Hepatocyte (in vitro differentiated cells): ENCODE measurements at regions not wholly inside any gene's neighbourhood (a gene's known extent, or its start where the extent isn't known, plus 50 kb on each side); places are given as distances from the start of the nearest gene placed in this dataset.

ENCODE experiments used
- DNase-seq: peaks from one replicate; pipeline ENCODE4 v3.0.0-alpha.2; 2016; ENCODE audit warnings: low spot score
- H2AFZ ChIP-seq: fragments of 200-600 bp; sonication (generic); 2 replicates; pipeline ENCODE4 v1.6.0; 2016; ENCODE audit warnings: antibody characterized with exemption, mild to moderate bottlenecking
- H3K27ac ChIP-seq: fragments of 200-600 bp; sonication (generic); 2 replicates; pipeline ENCODE4 v1.5.1; 2016; ENCODE audit warnings: mild to moderate bottlenecking
- H3K27me3 ChIP-seq: fragments of 200-600 bp; sonication (generic); 2 replicates; pipeline ENCODE4 v1.6.1; 2016
- H3K36me3 ChIP-seq: fragments of 200-600 bp; sonication (generic); replicated peaks from 2 replicates; pipeline ENCODE4 v1.5.1; 2016; ENCODE audit warnings: low read depth; ENCODE audit not compliant: insufficient read depth
- H3K4me1 ChIP-seq: fragments of 200-600 bp; sonication (generic); 2 replicates; pipeline ENCODE4 v1.5.1; 2016; ENCODE audit warnings: mild to moderate bottlenecking, moderate library complexity; ENCODE audit not compliant: insufficient read depth
- H3K4me2 ChIP-seq: fragments of 200-600 bp; sonication (generic); 2 replicates; pipeline ENCODE4 v1.6.0; 2016
- H3K4me3 ChIP-seq: fragments of 200-600 bp; sonication (generic); 2 replicates; pipeline ENCODE4 v1.5.1; 2016; ENCODE audit warnings: mild to moderate bottlenecking
- H3K79me2 ChIP-seq: fragments of 200-600 bp; sonication (generic); 2 replicates; pipeline ENCODE4 v1.6.0; 2017; ENCODE audit warnings: mild to moderate bottlenecking
- H3K9me2 ChIP-seq: fragments of 200-600 bp; sonication (generic); replicated peaks from 2 replicates; pipeline ENCODE4 v1.6.0; 2017; ENCODE audit warnings: mild to moderate bottlenecking; ENCODE audit not compliant: insufficient read depth
- H3K9me3 ChIP-seq: fragments of 200-600 bp; sonication (generic); 2 replicates; pipeline ENCODE4 v1.5.1; 2016; ENCODE audit warnings: low read depth, mild to moderate bottlenecking
- H4K20me1 ChIP-seq: fragments of 200-600 bp; sonication (generic); 2 replicates; pipeline ENCODE4 v1.6.0; 2016; ENCODE audit warnings: mild to moderate bottlenecking; ENCODE audit not compliant: insufficient read depth, poor library complexity, severe bottlenecking
- EZH2 ChIP-seq: fragments of 200-600 bp; sonication (generic); IDR thresholded peaks from 2 replicates; pipeline ENCODE4 v1.6.1; 2016; ENCODE audit warnings: antibody characterized with exemption, mild to moderate bottlenecking, borderline replicate concordance
- EZH2phosphoT487 ChIP-seq: fragments of 200-600 bp; sonication (generic); IDR thresholded peaks from one replicate; pipeline ENCODE4 v1.6.1; 2018; ENCODE audit warnings: antibody characterized with exemption, mild to moderate bottlenecking, low read depth, moderate library complexity; ENCODE audit not compliant: unreplicated experiment, severe bottlenecking
- WGBS: methylation state at CpG from one replicate; pipeline ENCODE4 v1.1.6; 2016; ENCODE audit warnings: low lambda C conversion rate; ENCODE audit errors: missing lambda C conversion rate; 5-methylcytosine and 5-hydroxymethylcytosine counted together
- TF ChIP-seq, protein P1 (sequence below): fragments of 200-600 bp; sonication (generic); IDR thresholded peaks from 2 replicates; pipeline ENCODE4 v1.5.1; 2016; ENCODE audit warnings: antibody characterized with exemption, mild to moderate bottlenecking; ENCODE audit not compliant: poor library complexity

DNA sequence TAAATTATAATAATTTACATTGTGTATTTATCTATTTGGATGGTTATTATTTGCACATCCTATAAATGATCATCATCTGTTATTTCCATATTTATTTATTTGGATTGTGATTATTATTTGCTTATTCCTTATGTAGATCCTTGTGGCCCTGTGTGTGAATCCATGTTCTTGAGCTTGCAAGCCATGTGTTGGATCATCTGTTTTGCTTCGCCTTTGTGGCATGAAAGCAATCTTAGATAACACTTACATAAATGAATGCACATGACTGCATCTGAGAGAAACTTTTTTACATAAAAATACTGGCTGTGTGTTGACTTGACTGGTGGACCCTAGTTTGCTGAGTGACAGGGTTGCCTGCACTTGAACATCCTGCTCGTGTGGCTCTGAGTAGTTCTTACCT, 1024.5 kb upstream of the RBFOX1 start:
- TF ChIP-seq EZH2phosphoT487 (no peak), EZH2 (no peak)
- TF ChIP-seq, protein P1, sequence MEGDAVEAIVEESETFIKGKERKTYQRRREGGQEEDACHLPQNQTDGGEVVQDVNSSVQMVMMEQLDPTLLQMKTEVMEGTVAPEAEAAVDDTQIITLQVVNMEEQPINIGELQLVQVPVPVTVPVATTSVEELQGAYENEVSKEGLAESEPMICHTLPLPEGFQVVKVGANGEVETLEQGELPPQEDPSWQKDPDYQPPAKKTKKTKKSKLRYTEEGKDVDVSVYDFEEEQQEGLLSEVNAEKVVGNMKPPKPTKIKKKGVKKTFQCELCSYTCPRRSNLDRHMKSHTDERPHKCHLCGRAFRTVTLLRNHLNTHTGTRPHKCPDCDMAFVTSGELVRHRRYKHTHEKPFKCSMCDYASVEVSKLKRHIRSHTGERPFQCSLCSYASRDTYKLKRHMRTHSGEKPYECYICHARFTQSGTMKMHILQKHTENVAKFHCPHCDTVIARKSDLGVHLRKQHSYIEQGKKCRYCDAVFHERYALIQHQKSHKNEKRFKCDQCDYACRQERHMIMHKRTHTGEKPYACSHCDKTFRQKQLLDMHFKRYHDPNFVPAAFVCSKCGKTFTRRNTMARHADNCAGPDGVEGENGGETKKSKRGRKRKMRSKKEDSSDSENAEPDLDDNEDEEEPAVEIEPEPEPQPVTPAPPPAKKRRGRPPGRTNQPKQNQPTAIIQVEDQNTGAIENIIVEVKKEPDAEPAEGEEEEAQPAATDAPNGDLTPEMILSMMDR = no peak
- 76% methylated on average over 2 of the region's 2 CpGs for WGBS
- H3K27ac ChIP-seq = no peak overlapping the region

DNA sequence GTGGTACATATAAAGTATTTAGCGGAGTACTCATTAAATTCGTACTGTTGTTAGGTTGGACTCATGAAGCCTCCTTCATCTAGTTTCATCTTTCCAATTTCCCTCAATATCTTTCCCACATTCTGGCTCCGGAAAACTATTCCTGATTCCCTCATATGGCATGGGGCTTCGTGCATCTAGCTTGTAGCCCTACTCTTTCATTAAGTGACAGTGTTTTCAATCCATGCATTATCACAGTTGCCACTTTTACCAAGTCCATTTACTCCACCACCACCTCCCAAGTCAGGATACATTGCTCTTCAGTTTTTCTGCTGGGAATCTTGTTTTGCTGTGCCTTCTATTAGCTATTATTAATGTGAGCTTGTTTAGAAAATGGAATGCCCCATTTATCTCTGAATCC, 1032.1 kb upstream of the RBFOX1 start:
- no peak overlapping the region for H2AFZ ChIP-seq
- H3K4me1 ChIP-seq = no peaks in the 10 kb centered on the region
- WGBS = 94% methylated on average over 4 of the region's 4 CpGs
- no peak for DNase-seq
- no peaks in the 10 kb centered on the region for H3K27me3 ChIP-seq
- TF ChIP-seq EZH2phosphoT487 = no peak
- TF ChIP-seq, protein P1 = no peak
- no peak for TF ChIP-seq EZH2
- no peak overlapping the region for H3K27ac ChIP-seq
- H3K9me2 ChIP-seq = no peaks in the 10 kb centered on the region
- H3K79me2 ChIP-seq = no peaks in the 10 kb centered on the region
- H3K36me3 ChIP-seq = no peaks in the 10 kb centered on the region
- no peaks in the 10 kb centered on the region for H4K20me1 ChIP-seq
- H3K9me3 ChIP-seq = no peaks in the 10 kb centered on the region
- H3K4me2 ChIP-seq = no peak overlapping the region
- H3K4me3 ChIP-seq = no peak overlapping the region

More for the DNA sequence above, 1024.5 kb upstream of the RBFOX1 start:
- Histone ChIP-seq H4K20me1 (no peaks in the 10 kb centered on the region), H3K4me3 (no peak overlapping the region), H3K4me2 (no peak overlapping the region), H3K4me1 (no peaks in the 10 kb centered on the region), H2AFZ (no peak overlapping the region), H3K9me2 (no peaks in the 10 kb centered on the region), H3K36me3 (no peaks in the 10 kb centered on the region), H3K79me2 (no peaks in the 10 kb centered on the region), H3K9me3 (no peaks in the 10 kb centered on the region), H3K27me3 (no peaks in the 10 kb centered on the region)
- no peak for DNase-seq

DNA sequence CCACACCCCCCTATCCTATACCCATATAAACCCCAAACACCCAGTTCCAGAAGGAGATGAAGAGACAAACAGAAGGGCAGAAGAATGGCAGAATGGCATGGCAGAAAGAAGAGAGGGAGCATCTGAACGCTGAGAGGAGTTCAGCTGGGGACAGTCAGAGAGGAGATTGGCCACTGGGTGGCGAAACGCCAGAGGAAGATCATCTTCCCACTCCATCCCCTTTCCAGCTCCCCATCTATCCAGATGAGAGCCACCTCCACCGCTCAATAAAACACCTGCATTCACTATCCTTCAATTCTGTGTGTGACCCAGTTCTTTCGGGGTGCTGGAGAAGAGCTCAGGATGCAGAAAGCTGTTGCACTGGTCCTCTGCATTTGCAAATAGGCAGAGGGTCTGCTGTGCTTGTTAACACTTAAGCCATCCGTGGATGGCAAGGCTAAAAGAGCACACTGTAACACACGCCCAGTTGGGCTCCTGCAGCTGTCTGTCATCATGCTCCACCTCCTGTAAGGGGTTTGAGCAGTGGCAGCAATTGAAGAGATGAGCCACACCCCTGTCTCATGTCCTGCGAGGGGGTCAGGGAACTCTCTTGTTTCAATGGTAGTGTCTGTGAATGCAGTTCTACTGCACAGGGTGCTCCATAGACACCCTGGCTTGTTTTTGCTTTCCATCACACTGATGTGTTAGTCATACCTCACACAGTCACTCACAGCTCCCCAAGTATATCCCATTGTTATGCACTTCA, 1034.8 kb upstream of the RBFOX1 start:
- H3K9me2 ChIP-seq = no peaks in the 10 kb centered on the region
- no peaks in the 10 kb centered on the region for H3K27me3 ChIP-seq
- no peak overlapping the region for H2AFZ ChIP-seq
- no peak for DNase-seq
- no peak overlapping the region for H3K4me2 ChIP-seq
- H3K4me1 ChIP-seq = no peaks in the 10 kb centered on the region
- H4K20me1 ChIP-seq = no peaks in the 10 kb centered on the region
- H3K4me3 ChIP-seq = no peak overlapping the region
- TF ChIP-seq, protein P1 = no peak
- no peak for TF ChIP-seq EZH2
- no peaks in the 10 kb centered on the region for H3K79me2 ChIP-seq
- H3K9me3 ChIP-seq = no peaks in the 10 kb centered on the region
- H3K36me3 ChIP-seq = no peaks in the 10 kb centered on the region
- no peak overlapping the region for H3K27ac ChIP-seq
- 82% methylated on average over 8 of the region's 8 CpGs for WGBS

DNA sequence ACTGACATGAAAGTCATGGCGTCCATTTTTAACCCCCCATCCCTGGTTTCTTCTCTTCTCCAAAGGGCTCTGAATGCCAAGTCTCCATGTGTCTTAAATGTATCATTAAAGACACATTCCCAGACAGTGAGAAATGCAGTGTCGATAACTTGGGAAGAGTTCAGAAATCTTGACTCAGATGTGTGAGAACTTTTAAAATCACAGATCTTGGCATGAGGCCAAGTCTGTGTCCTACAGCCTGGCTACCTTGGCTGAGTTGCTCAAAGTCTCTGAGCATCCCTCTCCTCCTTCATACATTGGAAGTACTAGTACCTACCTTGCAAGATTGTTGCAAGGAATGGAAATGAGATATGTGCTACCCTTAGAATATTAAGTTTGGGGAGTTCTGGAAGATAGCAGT, 1046.5 kb upstream of the RBFOX1 start:
- Histone ChIP-seq H3K9me2 (no peaks in the 10 kb centered on the region), H3K4me3 (no peak overlapping the region), H3K27me3 (no peaks in the 10 kb centered on the region), H3K27ac (no peak overlapping the region), H3K4me1 (no peaks in the 10 kb centered on the region), H3K4me2 (no peak overlapping the region), H3K9me3 (no peaks in the 10 kb centered on the region), H3K36me3 (no peaks in the 10 kb centered on the region), H4K20me1 (no peaks in the 10 kb centered on the region), H2AFZ (no peak overlapping the region), H3K79me2 (no peaks in the 10 kb centered on the region)
- TF ChIP-seq, protein P1 = no peak
- TF ChIP-seq EZH2 = no peak
- no peak for TF ChIP-seq EZH2phosphoT487
- 91% methylated on average over 2 of the region's 2 CpGs for WGBS
- DNase-seq = no peak
